ENCODE measurements at regions not wholly inside any gene's neighbourhood (a gene's known extent, or its start where the extent isn't known, plus 50 kb on each side); places are given as distances from the start of the nearest gene placed in this dataset.

DNA sequence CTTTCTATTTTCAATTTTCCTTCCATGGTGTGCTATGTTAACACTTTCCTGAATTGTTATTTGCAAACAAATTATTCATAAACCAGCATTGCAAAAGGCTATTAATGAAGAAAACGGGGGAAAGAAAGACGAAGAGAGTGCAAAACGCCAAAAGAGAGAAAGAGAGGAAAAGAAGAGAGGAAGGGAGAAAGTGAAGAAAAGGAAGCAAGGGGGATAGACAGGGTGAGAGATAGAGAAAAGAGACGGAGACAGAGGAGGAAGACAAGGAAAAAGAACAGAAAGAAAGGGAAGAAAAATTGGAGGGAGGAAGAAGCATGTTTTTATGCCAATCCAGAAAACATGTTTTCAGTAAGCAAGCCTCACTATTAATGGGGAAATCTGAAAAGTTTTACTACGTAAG lies 310.6 kb downstream of the TFEC start:
- TF ChIP-seq, protein P1, sequence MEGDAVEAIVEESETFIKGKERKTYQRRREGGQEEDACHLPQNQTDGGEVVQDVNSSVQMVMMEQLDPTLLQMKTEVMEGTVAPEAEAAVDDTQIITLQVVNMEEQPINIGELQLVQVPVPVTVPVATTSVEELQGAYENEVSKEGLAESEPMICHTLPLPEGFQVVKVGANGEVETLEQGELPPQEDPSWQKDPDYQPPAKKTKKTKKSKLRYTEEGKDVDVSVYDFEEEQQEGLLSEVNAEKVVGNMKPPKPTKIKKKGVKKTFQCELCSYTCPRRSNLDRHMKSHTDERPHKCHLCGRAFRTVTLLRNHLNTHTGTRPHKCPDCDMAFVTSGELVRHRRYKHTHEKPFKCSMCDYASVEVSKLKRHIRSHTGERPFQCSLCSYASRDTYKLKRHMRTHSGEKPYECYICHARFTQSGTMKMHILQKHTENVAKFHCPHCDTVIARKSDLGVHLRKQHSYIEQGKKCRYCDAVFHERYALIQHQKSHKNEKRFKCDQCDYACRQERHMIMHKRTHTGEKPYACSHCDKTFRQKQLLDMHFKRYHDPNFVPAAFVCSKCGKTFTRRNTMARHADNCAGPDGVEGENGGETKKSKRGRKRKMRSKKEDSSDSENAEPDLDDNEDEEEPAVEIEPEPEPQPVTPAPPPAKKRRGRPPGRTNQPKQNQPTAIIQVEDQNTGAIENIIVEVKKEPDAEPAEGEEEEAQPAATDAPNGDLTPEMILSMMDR (IDR thresholded peaks at IDR 0.05; ENCODE audit: poor library complexity, severe bottlenecking) = no peak
- no peak for TF ChIP-seq SMC3 (conservative IDR thresholded peaks at IDR 0.05; ENCODE audit: poor library complexity)
- TF ChIP-seq, protein P2, sequence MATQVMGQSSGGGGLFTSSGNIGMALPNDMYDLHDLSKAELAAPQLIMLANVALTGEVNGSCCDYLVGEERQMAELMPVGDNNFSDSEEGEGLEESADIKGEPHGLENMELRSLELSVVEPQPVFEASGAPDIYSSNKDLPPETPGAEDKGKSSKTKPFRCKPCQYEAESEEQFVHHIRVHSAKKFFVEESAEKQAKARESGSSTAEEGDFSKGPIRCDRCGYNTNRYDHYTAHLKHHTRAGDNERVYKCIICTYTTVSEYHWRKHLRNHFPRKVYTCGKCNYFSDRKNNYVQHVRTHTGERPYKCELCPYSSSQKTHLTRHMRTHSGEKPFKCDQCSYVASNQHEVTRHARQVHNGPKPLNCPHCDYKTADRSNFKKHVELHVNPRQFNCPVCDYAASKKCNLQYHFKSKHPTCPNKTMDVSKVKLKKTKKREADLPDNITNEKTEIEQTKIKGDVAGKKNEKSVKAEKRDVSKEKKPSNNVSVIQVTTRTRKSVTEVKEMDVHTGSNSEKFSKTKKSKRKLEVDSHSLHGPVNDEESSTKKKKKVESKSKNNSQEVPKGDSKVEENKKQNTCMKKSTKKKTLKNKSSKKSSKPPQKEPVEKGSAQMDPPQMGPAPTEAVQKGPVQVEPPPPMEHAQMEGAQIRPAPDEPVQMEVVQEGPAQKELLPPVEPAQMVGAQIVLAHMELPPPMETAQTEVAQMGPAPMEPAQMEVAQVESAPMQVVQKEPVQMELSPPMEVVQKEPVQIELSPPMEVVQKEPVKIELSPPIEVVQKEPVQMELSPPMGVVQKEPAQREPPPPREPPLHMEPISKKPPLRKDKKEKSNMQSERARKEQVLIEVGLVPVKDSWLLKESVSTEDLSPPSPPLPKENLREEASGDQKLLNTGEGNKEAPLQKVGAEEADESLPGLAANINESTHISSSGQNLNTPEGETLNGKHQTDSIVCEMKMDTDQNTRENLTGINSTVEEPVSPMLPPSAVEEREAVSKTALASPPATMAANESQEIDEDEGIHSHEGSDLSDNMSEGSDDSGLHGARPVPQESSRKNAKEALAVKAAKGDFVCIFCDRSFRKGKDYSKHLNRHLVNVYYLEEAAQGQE (IDR thresholded peaks at IDR 0.05; ENCODE audit: borderline replicate concordance) = no peak

Data from neural cell (in vitro differentiated cells).